Erythroblast (primary cell): ENCODE measurements at regions not wholly inside any gene's neighbourhood (a gene's known extent, or its start where the extent isn't known, plus 50 kb on each side); places are given as distances from the start of the nearest gene placed in this dataset.

ENCODE experiments used
- GATA1 ChIP-seq: IDR thresholded peaks from 2 replicates; pipeline ENCODE4 v1.6.1; 2011; ENCODE audit warnings: low read depth, mild to moderate bottlenecking, control low read depth, low read length, moderate library complexity
- POLR2A ChIP-seq: IDR thresholded peaks from 2 replicates; pipeline ENCODE4 v1.6.1; 2011; ENCODE audit warnings: mild to moderate bottlenecking, low read length

DNA sequence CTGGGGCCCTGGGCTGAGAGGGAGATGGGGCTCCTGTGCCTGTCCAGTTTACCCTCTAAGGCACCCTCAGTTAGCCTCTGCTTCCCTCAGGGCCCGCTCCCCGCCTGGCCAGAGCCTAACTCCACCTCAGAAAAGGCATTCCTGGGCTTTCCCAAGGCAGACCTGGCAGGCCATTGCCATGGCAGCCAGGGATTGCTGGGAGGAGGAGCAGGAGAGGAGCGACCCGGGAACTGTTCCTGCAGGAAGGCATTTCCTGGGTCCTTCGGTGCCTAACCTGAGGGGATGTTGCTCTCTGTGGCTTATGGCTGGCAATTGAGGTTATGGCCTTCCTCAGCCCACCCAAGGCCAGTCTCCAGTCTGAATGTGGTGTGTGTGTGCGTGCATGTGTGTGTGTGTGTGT is 131.3 kb downstream of the PJA1 start:
- TF ChIP-seq POLR2A: no peak
- no peak for TF ChIP-seq GATA1
